ENCODE measurements at regions not wholly inside any gene's neighbourhood (a gene's known extent, or its start where the extent isn't known, plus 50 kb on each side); places are given as distances from the start of the nearest gene placed in this dataset.

GRCh38 chr7:25952261-25953057, 199.5 kb upstream of the NFE2L3 start:
- TF ChIP-seq, protein P1, sequence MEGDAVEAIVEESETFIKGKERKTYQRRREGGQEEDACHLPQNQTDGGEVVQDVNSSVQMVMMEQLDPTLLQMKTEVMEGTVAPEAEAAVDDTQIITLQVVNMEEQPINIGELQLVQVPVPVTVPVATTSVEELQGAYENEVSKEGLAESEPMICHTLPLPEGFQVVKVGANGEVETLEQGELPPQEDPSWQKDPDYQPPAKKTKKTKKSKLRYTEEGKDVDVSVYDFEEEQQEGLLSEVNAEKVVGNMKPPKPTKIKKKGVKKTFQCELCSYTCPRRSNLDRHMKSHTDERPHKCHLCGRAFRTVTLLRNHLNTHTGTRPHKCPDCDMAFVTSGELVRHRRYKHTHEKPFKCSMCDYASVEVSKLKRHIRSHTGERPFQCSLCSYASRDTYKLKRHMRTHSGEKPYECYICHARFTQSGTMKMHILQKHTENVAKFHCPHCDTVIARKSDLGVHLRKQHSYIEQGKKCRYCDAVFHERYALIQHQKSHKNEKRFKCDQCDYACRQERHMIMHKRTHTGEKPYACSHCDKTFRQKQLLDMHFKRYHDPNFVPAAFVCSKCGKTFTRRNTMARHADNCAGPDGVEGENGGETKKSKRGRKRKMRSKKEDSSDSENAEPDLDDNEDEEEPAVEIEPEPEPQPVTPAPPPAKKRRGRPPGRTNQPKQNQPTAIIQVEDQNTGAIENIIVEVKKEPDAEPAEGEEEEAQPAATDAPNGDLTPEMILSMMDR (conservative IDR thresholded peaks at IDR 0.05), result no peak
- no peak for TF ChIP-seq EZH2 (IDR thresholded peaks at IDR 0.05; ENCODE audit: low read depth)
